ENCODE measurements at regions not wholly inside any gene's neighbourhood (a gene's known extent, or its start where the extent isn't known, plus 50 kb on each side); places are given as distances from the start of the nearest gene placed in this dataset.

GRCh38 chr14:97731800-97732199 lies 934.6 kb downstream of the VRK1 start:
- no peak for DNase-seq (ENCODE audit: low spot score)
- intact Hi-C loops (cut with DNase I), result no loop called here
- no peak for ATAC-seq

- DNase-seq (ENCODE audit: low spot score) (no peak), ATAC-seq (no peak)
- intact Hi-C loops (cut with DNase I), result no loop called here
Observed at GRCh38 chr14:97747316-97747715, 950.1 kb downstream of the VRK1 start.

GRCh38 chr14:97748616-97749015 lies 951.4 kb downstream of the VRK1 start:
- intact Hi-C loops (cut with DNase I), result no loop called here
- DNase-seq (ENCODE audit: low spot score) (no peak), ATAC-seq (no peak)

- ATAC-seq, result no peak
- intact Hi-C loops (cut with DNase I), result no loop called here
Observed at GRCh38 chr14:97757491-97757890, 960.3 kb downstream of the VRK1 start.

GRCh38 chr14:97760050-97760449 lies 962.9 kb downstream of the VRK1 start:
- DNase-seq (ENCODE audit: low spot score), result no peak
- intact Hi-C loops (cut with DNase I), result no loop called here
- no peak for ATAC-seq

More at GRCh38 chr14:97757491-97757890, 960.3 kb downstream of the VRK1 start:
- no peak for DNase-seq (ENCODE audit: low spot score)

GRCh38 chr14:97762386-97762785 lies 965.2 kb downstream of the VRK1 start:
- ATAC-seq (no peak), DNase-seq (ENCODE audit: low spot score) (no peak)
- intact Hi-C loops (cut with DNase I), result no loop called here

- no peak for ATAC-seq
Observed at GRCh38 chr14:97771340-97772045, 974.3 kb downstream of the VRK1 start.

GRCh38 chr14:97773598-97773997 lies 976.4 kb downstream of the VRK1 start:
- ATAC-seq (no peak), DNase-seq (ENCODE audit: low spot score) (no peak)
- intact Hi-C loops (cut with DNase I), result no loop called here

More at GRCh38 chr14:97771340-97772045, 974.3 kb downstream of the VRK1 start:
- no peak for DNase-seq (ENCODE audit: low spot score)
- intact Hi-C loops (cut with DNase I), result no loop called here

GRCh38 chr14:97776890-97777558 lies 979.8 kb downstream of the VRK1 start:
- DNase-seq (ENCODE audit: low spot score) (no peak), ATAC-seq (no peak)
- intact Hi-C loops (cut with DNase I), result no loop called here

- DNase-seq (ENCODE audit: low spot score), result no peak
- no peak for ATAC-seq
- intact Hi-C loops (cut with DNase I), result no loop called here
Observed at GRCh38 chr14:97777622-97778355, 980.6 kb downstream of the VRK1 start.

GRCh38 chr14:97779140-97779539 lies 982.0 kb downstream of the VRK1 start:
- ATAC-seq (no peak), DNase-seq (ENCODE audit: low spot score) (no peak)
- intact Hi-C loops (cut with DNase I), result no loop called here

- DNase-seq (ENCODE audit: low spot score) (no peak), ATAC-seq (no peak)
- intact Hi-C loops (cut with DNase I), result no loop called here
Observed at GRCh38 chr14:97780804-97781203, 983.6 kb downstream of the VRK1 start.

GRCh38 chr14:97781961-97782360 lies 984.8 kb downstream of the VRK1 start:
- DNase-seq (ENCODE audit: low spot score), result no peak

GRCh38 chr14:97782871-97783414 lies 985.8 kb downstream of the VRK1 start:
- DNase-seq (ENCODE audit: low spot score) (no peak), ATAC-seq (no peak)
- intact Hi-C loops (cut with DNase I), result no loop called here

More at GRCh38 chr14:97781961-97782360, 984.8 kb downstream of the VRK1 start:
- intact Hi-C loops (cut with DNase I), result no loop called here
- no peak for ATAC-seq

- ATAC-seq (no peak), DNase-seq (ENCODE audit: low spot score) (no peak)
- intact Hi-C loops (cut with DNase I), result no loop called here
Observed at GRCh38 chr14:97785495-97785894, 988.3 kb downstream of the VRK1 start.

- intact Hi-C loops (cut with DNase I), result no loop called here
- DNase-seq (ENCODE audit: low spot score), result no peak
- ATAC-seq, result no peak
Observed at GRCh38 chr14:97788364-97788763, 991.2 kb downstream of the VRK1 start.

GRCh38 chr14:97788846-97789526 lies 991.8 kb downstream of the VRK1 start:
- DNase-seq (ENCODE audit: low spot score) (no peak), ATAC-seq (no peak)
- intact Hi-C loops (cut with DNase I), result no loop called here

- ATAC-seq (no peak), DNase-seq (ENCODE audit: low spot score) (no peak)
- intact Hi-C loops (cut with DNase I), result no loop called here
Observed at GRCh38 chr14:97791072-97791471, 993.9 kb downstream of the VRK1 start.

- intact Hi-C loops (cut with DNase I), result no loop called here
- no peak for DNase-seq (ENCODE audit: low spot score)
- no peak for ATAC-seq
Observed at GRCh38 chr14:97791906-97792305, 994.7 kb downstream of the VRK1 start.
